ENCODE measurements at regions not wholly inside any gene's neighbourhood (a gene's known extent, or its start where the extent isn't known, plus 50 kb on each side); places are given as distances from the start of the nearest gene placed in this dataset.
"Not testable (repeated sequence)": the region's sequence is repeated elsewhere in the genome, so short reads cannot be mapped to it uniquely, and the experiment has no call there.

DNA sequence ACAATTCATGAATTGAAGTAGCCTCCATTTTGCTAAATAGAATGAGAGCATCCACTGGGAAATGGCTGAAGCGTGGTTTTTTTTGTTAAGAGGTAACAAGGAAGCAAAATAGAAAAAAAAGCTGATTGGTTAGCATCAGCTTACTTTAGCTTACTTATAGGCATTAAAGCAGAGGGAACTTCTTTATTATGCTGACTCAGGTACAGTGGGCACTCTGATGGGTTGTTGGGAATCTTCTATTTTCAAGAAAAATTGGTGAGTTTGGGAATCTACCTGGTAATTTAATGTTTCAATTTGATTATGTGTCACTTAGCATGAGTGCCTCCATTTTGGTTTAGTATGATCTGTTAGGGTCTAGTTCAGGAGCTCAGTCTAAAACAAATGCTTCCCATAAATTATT, 289.6 kb downstream of the ANXA1 start:
- no peak overlapping the region for H3K9ac ChIP-seq (ENCODE audit: low read length)
- H3K27me3 ChIP-seq (ENCODE audit: low read length): no peaks in the 10 kb centered on the region
- H3K9me2 ChIP-seq (replicated peaks; ENCODE audit: insufficient read depth, low read length): no peaks in the 10 kb centered on the region
- no peaks in the 10 kb centered on the region for H3K79me2 ChIP-seq (ENCODE audit: insufficient read depth, low read length)
- no peaks in the 10 kb centered on the region for H4K20me1 ChIP-seq (ENCODE audit: low read depth, low read length)
- TF ChIP-seq, protein P1, sequence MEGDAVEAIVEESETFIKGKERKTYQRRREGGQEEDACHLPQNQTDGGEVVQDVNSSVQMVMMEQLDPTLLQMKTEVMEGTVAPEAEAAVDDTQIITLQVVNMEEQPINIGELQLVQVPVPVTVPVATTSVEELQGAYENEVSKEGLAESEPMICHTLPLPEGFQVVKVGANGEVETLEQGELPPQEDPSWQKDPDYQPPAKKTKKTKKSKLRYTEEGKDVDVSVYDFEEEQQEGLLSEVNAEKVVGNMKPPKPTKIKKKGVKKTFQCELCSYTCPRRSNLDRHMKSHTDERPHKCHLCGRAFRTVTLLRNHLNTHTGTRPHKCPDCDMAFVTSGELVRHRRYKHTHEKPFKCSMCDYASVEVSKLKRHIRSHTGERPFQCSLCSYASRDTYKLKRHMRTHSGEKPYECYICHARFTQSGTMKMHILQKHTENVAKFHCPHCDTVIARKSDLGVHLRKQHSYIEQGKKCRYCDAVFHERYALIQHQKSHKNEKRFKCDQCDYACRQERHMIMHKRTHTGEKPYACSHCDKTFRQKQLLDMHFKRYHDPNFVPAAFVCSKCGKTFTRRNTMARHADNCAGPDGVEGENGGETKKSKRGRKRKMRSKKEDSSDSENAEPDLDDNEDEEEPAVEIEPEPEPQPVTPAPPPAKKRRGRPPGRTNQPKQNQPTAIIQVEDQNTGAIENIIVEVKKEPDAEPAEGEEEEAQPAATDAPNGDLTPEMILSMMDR (IDR thresholded peaks at IDR 0.05; ENCODE audit: insufficient read depth, low read length, poor library complexity, severe bottlenecking): no peak
- no peaks in the 10 kb centered on the region for H3K9me3 ChIP-seq (ENCODE audit: insufficient read depth, low read length)
- no peak overlapping the region for H3K4me2 ChIP-seq (ENCODE audit: low read depth, low read length, poor library complexity, severe bottlenecking)
- no peaks in the 10 kb centered on the region for H3F3A ChIP-seq (ENCODE audit: insufficient read depth)
- H3K27ac ChIP-seq (ENCODE audit: low read depth, low read length): no peak overlapping the region
- H2AFZ ChIP-seq (ENCODE audit: low read depth, low read length, severe bottlenecking): no peak overlapping the region
- H3K4me3 ChIP-seq (ENCODE audit: insufficient read depth, low read length, poor library complexity, severe bottlenecking): no peak overlapping the region
- no peaks in the 10 kb centered on the region for H3K36me3 ChIP-seq (ENCODE audit: low read length)

DNA sequence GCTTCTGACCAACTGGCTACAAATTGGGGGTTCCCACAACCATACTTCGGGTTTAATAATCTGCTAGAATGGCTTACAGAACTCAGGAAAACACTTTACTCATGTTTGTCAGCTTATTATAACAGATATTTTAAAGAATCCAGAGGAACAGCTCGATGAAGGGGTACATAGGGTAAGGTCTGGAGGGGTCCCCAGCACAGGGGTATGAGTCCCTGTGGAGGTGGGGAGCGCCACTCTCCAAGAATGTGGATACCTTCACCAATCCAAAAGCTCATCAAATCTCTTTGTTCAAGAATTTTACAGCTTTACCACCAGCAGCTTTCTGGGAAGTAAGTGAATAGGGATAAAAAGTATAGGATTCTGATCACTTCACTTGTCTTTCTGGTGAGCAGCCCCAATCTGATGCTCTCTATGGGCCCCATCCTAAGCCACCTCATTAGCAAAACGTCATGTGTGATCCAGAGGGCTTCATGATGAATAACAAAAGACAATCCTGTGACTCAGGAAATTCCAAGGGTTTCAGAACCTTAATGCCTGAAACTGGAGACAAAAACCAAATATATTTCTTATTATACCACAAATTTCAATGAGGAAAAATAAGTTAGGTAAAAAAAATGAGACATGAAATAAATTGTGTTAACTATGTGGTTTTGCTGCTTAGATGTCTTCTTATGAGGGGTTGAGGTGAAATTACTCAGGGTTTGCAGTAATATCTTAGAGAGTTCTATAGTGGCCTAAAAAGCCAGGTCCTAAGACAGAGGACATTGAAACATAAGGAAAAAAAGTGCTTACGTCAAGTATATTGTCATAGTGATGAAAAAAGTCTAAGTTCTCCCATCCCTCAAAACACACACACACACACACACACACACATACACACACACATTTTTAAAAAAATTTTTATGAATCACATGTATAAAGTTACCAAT, 290.5 kb downstream of the ANXA1 start:
- Histone ChIP-seq H2AFZ (ENCODE audit: low read depth, low read length, severe bottlenecking) (no peak overlapping the region), H4K20me1 (ENCODE audit: low read depth, low read length) (no peaks in the 10 kb centered on the region), H3K4me3 (ENCODE audit: insufficient read depth, low read length, poor library complexity, severe bottlenecking) (no peak overlapping the region), H3F3A (ENCODE audit: insufficient read depth) (no peaks in the 10 kb centered on the region), H3K27me3 (ENCODE audit: low read length) (no peaks in the 10 kb centered on the region), H3K27ac (ENCODE audit: low read depth, low read length) (no peak overlapping the region), H3K4me2 (ENCODE audit: low read depth, low read length, poor library complexity, severe bottlenecking) (no peak overlapping the region), H3K9me2 (replicated peaks; ENCODE audit: insufficient read depth, low read length) (no peaks in the 10 kb centered on the region), H3K79me2 (ENCODE audit: insufficient read depth, low read length) (no peaks in the 10 kb centered on the region), H3K9ac (ENCODE audit: low read length) (no peak overlapping the region), H3K9me3 (ENCODE audit: insufficient read depth, low read length) (no peaks in the 10 kb centered on the region), H3K36me3 (ENCODE audit: low read length) (no peaks in the 10 kb centered on the region)
- TF ChIP-seq, protein P1 (IDR thresholded peaks at IDR 0.05; ENCODE audit: insufficient read depth, low read length, poor library complexity, severe bottlenecking): no peak
- TF ChIP-seq EZH2phosphoT487 (conservative IDR thresholded peaks at IDR 0.05; ENCODE audit: low read length): no peak

DNA sequence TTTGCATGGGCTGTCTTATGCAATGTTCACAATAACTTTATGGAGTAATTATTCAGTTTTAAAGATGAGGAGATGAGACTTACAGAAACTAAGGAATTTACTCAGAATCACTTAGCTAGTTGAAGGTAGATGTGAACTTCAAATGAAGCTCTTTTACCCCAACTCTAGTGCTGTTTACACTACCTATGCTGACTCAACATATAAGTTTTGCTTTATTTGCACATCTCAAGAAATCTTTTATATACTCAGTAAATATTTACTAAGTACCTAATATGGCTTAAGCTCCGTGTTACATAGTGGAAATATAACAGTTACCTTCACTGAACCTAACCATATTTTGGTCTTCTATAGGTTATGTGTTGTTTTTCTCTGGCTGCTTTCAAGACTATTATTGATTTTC, 293.2 kb downstream of the ANXA1 start:
- H3K79me2 ChIP-seq (ENCODE audit: insufficient read depth, low read length): no peaks in the 10 kb centered on the region
- H3K9ac ChIP-seq (ENCODE audit: low read length): no peak overlapping the region
- no peaks in the 10 kb centered on the region for H4K20me1 ChIP-seq (ENCODE audit: low read depth, low read length)
- H3F3A ChIP-seq (ENCODE audit: insufficient read depth): no peaks in the 10 kb centered on the region
- H3K9me2 ChIP-seq (replicated peaks; ENCODE audit: insufficient read depth, low read length): no peaks in the 10 kb centered on the region
- H3K9me3 ChIP-seq (ENCODE audit: insufficient read depth, low read length): no peaks in the 10 kb centered on the region
- no peak overlapping the region for H3K27ac ChIP-seq (ENCODE audit: low read depth, low read length)
- no peak overlapping the region for H3K4me3 ChIP-seq (ENCODE audit: insufficient read depth, low read length, poor library complexity, severe bottlenecking)
- no peaks in the 10 kb centered on the region for H3K27me3 ChIP-seq (ENCODE audit: low read length)
- H2AFZ ChIP-seq (ENCODE audit: low read depth, low read length, severe bottlenecking): no peak overlapping the region
- no peak for TF ChIP-seq EZH2phosphoT487 (conservative IDR thresholded peaks at IDR 0.05; ENCODE audit: low read length)
- TF ChIP-seq, protein P1 (IDR thresholded peaks at IDR 0.05; ENCODE audit: insufficient read depth, low read length, poor library complexity, severe bottlenecking): no peak
- no peaks in the 10 kb centered on the region for H3K36me3 ChIP-seq (ENCODE audit: low read length)
- H3K4me2 ChIP-seq (ENCODE audit: low read depth, low read length, poor library complexity, severe bottlenecking): no peak overlapping the region

DNA sequence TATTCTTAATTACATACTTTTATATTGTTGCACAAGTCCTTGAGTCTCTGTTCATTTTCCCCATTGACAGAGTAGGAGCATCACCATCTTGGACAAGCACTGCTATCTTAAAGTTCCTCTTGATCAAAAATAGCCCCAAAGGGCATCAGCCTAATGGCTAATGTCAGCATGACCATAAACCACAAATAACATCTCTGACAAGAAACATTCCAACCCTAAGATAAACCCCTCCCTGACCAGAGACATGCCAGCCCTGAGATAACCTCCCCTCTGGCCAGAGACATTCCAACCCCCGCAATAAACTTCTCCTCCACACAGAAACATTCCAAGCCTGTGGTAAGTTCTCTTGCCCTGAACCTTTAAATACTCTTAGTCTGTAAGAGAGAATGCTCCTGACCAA, 293.7 kb downstream of the ANXA1 start:
- not testable (repeated sequence) for H3K9me2 ChIP-seq (replicated peaks; ENCODE audit: insufficient read depth, low read length); H2AFZ ChIP-seq (ENCODE audit: low read depth, low read length, severe bottlenecking); H3K9ac ChIP-seq (ENCODE audit: low read length); H3F3A ChIP-seq (ENCODE audit: insufficient read depth); H3K9me3 ChIP-seq (ENCODE audit: insufficient read depth, low read length); H3K27ac ChIP-seq (ENCODE audit: low read depth, low read length); H3K79me2 ChIP-seq (ENCODE audit: insufficient read depth, low read length); H3K4me3 ChIP-seq (ENCODE audit: insufficient read depth, low read length, poor library complexity, severe bottlenecking); H4K20me1 ChIP-seq (ENCODE audit: low read depth, low read length); H3K27me3 ChIP-seq (ENCODE audit: low read length); H3K36me3 ChIP-seq (ENCODE audit: low read length); H3K4me2 ChIP-seq (ENCODE audit: low read depth, low read length, poor library complexity, severe bottlenecking)

All from SU-DHL-6 (cell line).